GM12878 (cell line): ENCODE measurements at regions not wholly inside any gene's neighbourhood (a gene's known extent, or its start where the extent isn't known, plus 50 kb on each side); places are given as distances from the start of the nearest gene placed in this dataset.

Source experiments
- ATAC-seq: fragments of 200-7000 bp; cut with Tn5 transposase; 3 replicates; pipeline ENCODE4 v1.9.1; 2020; ENCODE audit warnings: mild to moderate bottlenecking, moderate library complexity
- BruUV-seq: library from RNA; stranded (reverse); fragments of 400-500 nt; replicated peaks from 2 replicates; lab custom pipeline; 2021; lab: Mats Ljungman, UMichigan
- CTCF ChIA-PET: fragments of 300-600 bp; sonication (Branson Sonifier 250); formaldehyde crosslinking; extraction: SDS; loops from one replicate; lab custom pipeline; 2021; ENCODE audit warnings: inconsistent platforms; lab: Yijun Ruan, JAX
- POLR2A ChIA-PET: fragments of 350-600 bp; formaldehyde crosslinking; extraction: SDS; loops from one replicate; lab custom pipeline; 2021; ENCODE audit warnings: inconsistent platforms; lab: Charles Lee
- RAD21 ChIA-PET: fragments of 300-600 bp; sonication (Branson Sonifier 250); formaldehyde crosslinking; loops from one replicate; lab custom pipeline; 2023; ENCODE audit warnings: antibody characterized with exemption; ENCODE audit not compliant: unreplicated experiment; lab: Charles Lee
- SMC1A ChIA-PET: fragments of 300-600 bp; sonication (Branson Sonifier 250); formaldehyde crosslinking; loops from one replicate; lab custom pipeline; 2023; ENCODE audit not compliant: unreplicated experiment, uncharacterized antibody; lab: Charles Lee
- DNase-seq: peaks from one replicate; pipeline ENCODE4 v3.0.0-alpha.2; 2011; ENCODE audit warnings: low read depth, low spot score
- FAIRE-seq: peaks from 3 replicates; lab custom pipeline; 2011; peaks lifted over from hg19 to GRCh38; lab: Jason Lieb, UNC
- H2AFZ ChIP-seq: 2 replicates; pipeline ENCODE4 v1.6.0; 2011; ENCODE audit warnings: low read depth, low read length, control low read depth; ENCODE audit not compliant: control insufficient read depth
- H3K27ac ChIP-seq: 2 replicates; pipeline ENCODE4 v1.5.1; 2011; ENCODE audit warnings: control low read depth; ENCODE audit not compliant: control insufficient read depth, insufficient read depth
- H3K27me3 ChIP-seq, 2 experiments: replicated peaks in 1 of 2; 2 replicates each; pipeline versions ENCODE4 v1.6.0 to v1.6.1; 2011; ENCODE audit warnings: low read length in 1 of 2; ENCODE audit not compliant: control insufficient read depth in 2 of 2, insufficient read depth in 2 of 2
- H3K36me3 ChIP-seq, 2 experiments: 2 replicates each; pipeline ENCODE4 v1.5.1; 2011; ENCODE audit warnings: low read length in 1 of 2; ENCODE audit not compliant: control insufficient read depth in 2 of 2, insufficient read depth in 2 of 2
- H3K4me1 ChIP-seq: 2 replicates; pipeline ENCODE4 v1.6.1; 2011; ENCODE audit warnings: mild to moderate bottlenecking, low read length, moderate library complexity, mixed read lengths; ENCODE audit not compliant: control insufficient read depth, insufficient read depth
- H3K4me2 ChIP-seq: 2 replicates; pipeline ENCODE4 v1.6.0; 2011; ENCODE audit warnings: control low read depth; ENCODE audit not compliant: control insufficient read depth, insufficient read depth
- H3K4me3 ChIP-seq: fragments of 200-600 bp; sonication (generic); 2 replicates; pipeline ENCODE4 v1.5.1; 2016
- H3K79me2 ChIP-seq: 2 replicates; pipeline ENCODE4 v1.6.0; 2011; ENCODE audit warnings: low read length; ENCODE audit not compliant: control insufficient read depth, insufficient read depth
- H3K9ac ChIP-seq: 2 replicates; pipeline ENCODE4 v1.8.0; 2011; ENCODE audit warnings: low read length, control low read depth, mixed read lengths; ENCODE audit not compliant: control insufficient read depth, insufficient read depth
- H3K9me3 ChIP-seq: replicated peaks from 3 replicates; pipeline ENCODE4 v1.5.1; 2011; ENCODE audit warnings: mild to moderate bottlenecking, low read length; ENCODE audit not compliant: control insufficient read depth, insufficient read depth
- H4K20me1 ChIP-seq: 2 replicates; pipeline ENCODE4 v1.6.0; 2011; ENCODE audit not compliant: control insufficient read depth, insufficient read depth
- BMI1 ChIP-seq: fragments of 450-650 bp; IDR thresholded peaks from 2 replicates; pipeline ENCODE4 v1.6.1; 2016; ENCODE audit warnings: mild to moderate bottlenecking, moderate library complexity, borderline replicate concordance
- CBX3 ChIP-seq: fragments of 200-600 bp; sonication (generic); IDR thresholded peaks from 2 replicates; pipeline ENCODE4 v1.6.1; 2016; ENCODE audit warnings: low read depth, borderline replicate concordance
- EED ChIP-seq: sonication (generic); IDR thresholded peaks from 2 replicates; pipeline ENCODE4 v1.6.1; 2016; ENCODE audit warnings: antibody characterized with exemption, low read depth
- FOS ChIP-seq: IDR thresholded peaks from 3 replicates; pipeline ENCODE4 v1.6.1; 2011; ENCODE audit warnings: borderline replicate concordance; ENCODE audit not compliant: insufficient read length; ENCODE audit errors: extremely low read depth
- HDGF ChIP-seq: fragments of 450-650 bp; IDR thresholded peaks from 2 replicates; pipeline ENCODE4 v1.6.1; 2016; ENCODE audit warnings: antibody characterized with exemption
- MTA2 ChIP-seq: fragments of 450-650 bp; IDR thresholded peaks from 2 replicates; pipeline ENCODE4 v1.6.1; 2016; ENCODE audit warnings: low read depth, mild to moderate bottlenecking, moderate library complexity
- MYC ChIP-seq: IDR thresholded peaks from 2 replicates; pipeline ENCODE4 v1.6.1; 2011; ENCODE audit warnings: mild to moderate bottlenecking, low read length, moderate library complexity, inconsistent platforms; ENCODE audit not compliant: insufficient read depth, insufficient replicate concordance, insufficient read length, severe bottlenecking
- YY1 ChIP-seq: IDR thresholded peaks from 2 replicates; pipeline ENCODE4 v1.6.1; 2011; ENCODE audit warnings: low read depth, mild to moderate bottlenecking, low read length
- ZNF207 ChIP-seq: fragments of 450-650 bp; IDR thresholded peaks from 2 replicates; pipeline ENCODE4 v1.6.1; 2014; ENCODE audit warnings: antibody characterized with exemption, mild to moderate bottlenecking, borderline replicate concordance
- ZNF384 ChIP-seq: IDR thresholded peaks from 2 replicates; pipeline ENCODE4 v1.6.1; 2012; ENCODE audit warnings: low read depth, mild to moderate bottlenecking, low read length, improper control_type of control experiment, borderline replicate concordance
- WGBS: methylation state at CpG from one replicate; pipeline ENCODE4 v1.1.6; 2016; ENCODE audit warnings: low lambda C conversion rate; ENCODE audit not compliant: insufficient replicate concordance, insufficient coverage; ENCODE audit errors: missing lambda C conversion rate; 5-methylcytosine and 5-hydroxymethylcytosine counted together
- in situ Hi-C: fragments of 300-500 bp; cut with MboI; formaldehyde crosslinking; loops from 9 replicates; pipeline ENCODE4 v1.14.3; 2018; ENCODE audit warnings: mixed read lengths
- intact Hi-C: fragments of 100-400 bp; cut with micrococcal nuclease; formaldehyde crosslinking; loops from one replicate; pipeline ENCODE4 v1.14.2; 2022; ENCODE audit not compliant: unreplicated experiment

- in situ Hi-C loops, result no loop called here
- intact Hi-C loops, result no loop called here
- ChIA-PET CTCF (no interaction called here), SMC1A (no interaction called here), POLR2A (no interaction called here), RAD21 (no interaction called here)
- no peaks in the 10 kb centered on the region for H3K9me3 ChIP-seq
- H3K4me2 ChIP-seq, result no peak overlapping the region
- 0% methylated on average over 1 of the region's 1 CpG for WGBS
- no peaks in the 10 kb centered on the region for H3K4me1 ChIP-seq
- H3K27ac ChIP-seq, result no peak overlapping the region
- no peak overlapping the region for H2AFZ ChIP-seq
- no peak for TF ChIP-seq CBX3
- TF ChIP-seq MYC, result no peak
- TF ChIP-seq ZNF384, result no peak
- no peak for TF ChIP-seq YY1
- no peak for TF ChIP-seq MTA2
- TF ChIP-seq FOS, result no peak
- no peak for TF ChIP-seq ZNF207
- TF ChIP-seq BMI1, result no peak
- no peak for TF ChIP-seq EED
- no peak for TF ChIP-seq HDGF
- no peaks in the 10 kb centered on the region for H3K79me2 ChIP-seq
- FAIRE-seq, result no peak
- no peak for DNase-seq
- H3K27me3 ChIP-seq, result no peaks in the 10 kb centered on the region
- H3K9ac ChIP-seq, result no peak overlapping the region
- H3K36me3 ChIP-seq, result no peaks in the 10 kb centered on the region
- BruUV-seq, result no TSS peak
- no peak for ATAC-seq
- H4K20me1 ChIP-seq, result no peaks in the 10 kb centered on the region
- H3K4me3 ChIP-seq, result no peak overlapping the region
These were observed 376.4 kb upstream of the ZEB2 start for GRCh38 chr2:144896341-144896740.
